Astrocyte (in vitro differentiated cells and primary cell): ENCODE measurements at regions not wholly inside any gene's neighbourhood (a gene's known extent, or its start where the extent isn't known, plus 50 kb on each side); places are given as distances from the start of the nearest gene placed in this dataset.

Source experiments
- EZH2 ChIP-seq: IDR thresholded peaks from 2 replicates; pipeline ENCODE4 v1.6.1; 2012; ENCODE audit warnings: mild to moderate bottlenecking, low read length, inconsistent platforms; ENCODE audit not compliant: insufficient read depth
- TF ChIP-seq, protein P1 (sequence below): IDR thresholded peaks from 2 replicates; pipeline ENCODE4 v1.5.1; 2011; ENCODE audit warnings: low read depth, mild to moderate bottlenecking, inconsistent platforms, low read length, moderate library complexity; ENCODE audit not compliant: insufficient read depth

DNA sequence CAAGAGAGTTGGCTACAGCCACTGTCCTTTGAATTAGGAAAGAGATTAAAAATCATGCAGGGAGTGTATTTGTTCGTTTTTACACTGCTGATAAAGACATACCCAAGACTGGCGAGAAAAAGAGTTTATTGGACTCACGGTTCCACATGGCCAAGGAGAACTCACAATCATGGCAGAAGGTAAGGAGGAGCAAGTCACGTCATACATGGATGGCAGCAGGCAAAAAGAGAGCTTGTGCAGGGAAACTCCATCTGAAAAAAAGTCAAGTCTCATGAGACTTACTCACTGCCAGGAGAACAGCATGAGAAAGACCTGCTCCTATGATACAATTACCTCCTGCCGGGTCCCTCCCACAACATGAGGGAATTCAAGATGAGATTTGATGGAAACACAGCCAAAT is 1595.2 kb downstream of the KCNT2 start:
- TF ChIP-seq, protein P1, sequence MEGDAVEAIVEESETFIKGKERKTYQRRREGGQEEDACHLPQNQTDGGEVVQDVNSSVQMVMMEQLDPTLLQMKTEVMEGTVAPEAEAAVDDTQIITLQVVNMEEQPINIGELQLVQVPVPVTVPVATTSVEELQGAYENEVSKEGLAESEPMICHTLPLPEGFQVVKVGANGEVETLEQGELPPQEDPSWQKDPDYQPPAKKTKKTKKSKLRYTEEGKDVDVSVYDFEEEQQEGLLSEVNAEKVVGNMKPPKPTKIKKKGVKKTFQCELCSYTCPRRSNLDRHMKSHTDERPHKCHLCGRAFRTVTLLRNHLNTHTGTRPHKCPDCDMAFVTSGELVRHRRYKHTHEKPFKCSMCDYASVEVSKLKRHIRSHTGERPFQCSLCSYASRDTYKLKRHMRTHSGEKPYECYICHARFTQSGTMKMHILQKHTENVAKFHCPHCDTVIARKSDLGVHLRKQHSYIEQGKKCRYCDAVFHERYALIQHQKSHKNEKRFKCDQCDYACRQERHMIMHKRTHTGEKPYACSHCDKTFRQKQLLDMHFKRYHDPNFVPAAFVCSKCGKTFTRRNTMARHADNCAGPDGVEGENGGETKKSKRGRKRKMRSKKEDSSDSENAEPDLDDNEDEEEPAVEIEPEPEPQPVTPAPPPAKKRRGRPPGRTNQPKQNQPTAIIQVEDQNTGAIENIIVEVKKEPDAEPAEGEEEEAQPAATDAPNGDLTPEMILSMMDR = no peak
- TF ChIP-seq EZH2 = no peak
